ENCODE measurements at regions not wholly inside any gene's neighbourhood (a gene's known extent, or its start where the extent isn't known, plus 50 kb on each side); places are given as distances from the start of the nearest gene placed in this dataset.
A peak's percentile ranks its signal among the peaks of the same experiment; 100 is the strongest.

DNA sequence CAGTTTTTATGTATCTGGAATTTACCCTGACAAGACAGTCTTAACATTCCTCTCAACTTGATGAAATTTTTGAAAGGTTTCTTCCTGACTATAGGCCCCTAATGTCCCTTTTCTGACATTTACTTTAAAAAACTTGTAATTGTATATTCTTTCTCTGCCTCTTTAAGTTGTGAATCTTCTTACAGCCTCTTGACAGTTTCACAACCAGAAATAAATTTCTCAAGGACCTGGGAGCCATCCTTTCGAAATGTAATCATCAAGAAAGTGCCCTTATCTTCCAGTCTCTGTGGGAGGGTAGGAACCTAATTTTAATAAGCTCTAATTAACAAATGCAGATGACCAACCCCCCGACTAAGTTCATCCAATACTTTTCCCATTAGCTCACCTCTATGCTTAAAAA lies 403.6 kb upstream of the GJE1 start:
- peaks cover 3% of the 10 kb centered on the region for H3K4me1 Mint-ChIP-seq (ENCODE audit: low read depth, unreplicated experiment)
- no peaks in the 10 kb centered on the region for H3K36me3 Mint-ChIP-seq (ENCODE audit: unreplicated experiment)
- H3K27ac Mint-ChIP-seq (ENCODE audit: unreplicated experiment): no peak overlapping the region
- no peak overlapping the region for H3K4me3 Mint-ChIP-seq (ENCODE audit: unreplicated experiment)
- TF ChIP-seq, protein P1, sequence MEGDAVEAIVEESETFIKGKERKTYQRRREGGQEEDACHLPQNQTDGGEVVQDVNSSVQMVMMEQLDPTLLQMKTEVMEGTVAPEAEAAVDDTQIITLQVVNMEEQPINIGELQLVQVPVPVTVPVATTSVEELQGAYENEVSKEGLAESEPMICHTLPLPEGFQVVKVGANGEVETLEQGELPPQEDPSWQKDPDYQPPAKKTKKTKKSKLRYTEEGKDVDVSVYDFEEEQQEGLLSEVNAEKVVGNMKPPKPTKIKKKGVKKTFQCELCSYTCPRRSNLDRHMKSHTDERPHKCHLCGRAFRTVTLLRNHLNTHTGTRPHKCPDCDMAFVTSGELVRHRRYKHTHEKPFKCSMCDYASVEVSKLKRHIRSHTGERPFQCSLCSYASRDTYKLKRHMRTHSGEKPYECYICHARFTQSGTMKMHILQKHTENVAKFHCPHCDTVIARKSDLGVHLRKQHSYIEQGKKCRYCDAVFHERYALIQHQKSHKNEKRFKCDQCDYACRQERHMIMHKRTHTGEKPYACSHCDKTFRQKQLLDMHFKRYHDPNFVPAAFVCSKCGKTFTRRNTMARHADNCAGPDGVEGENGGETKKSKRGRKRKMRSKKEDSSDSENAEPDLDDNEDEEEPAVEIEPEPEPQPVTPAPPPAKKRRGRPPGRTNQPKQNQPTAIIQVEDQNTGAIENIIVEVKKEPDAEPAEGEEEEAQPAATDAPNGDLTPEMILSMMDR (IDR thresholded peaks at IDR 0.05; ENCODE audit: partially characterized antibody, unreplicated experiment): no peak
- H3K9me3 Mint-ChIP-seq (ENCODE audit: unreplicated experiment): no peaks in the 10 kb centered on the region
- no peak for DNase-seq
- H3K27me3 Mint-ChIP-seq (ENCODE audit: unreplicated experiment): no peaks in the 10 kb centered on the region

DNA sequence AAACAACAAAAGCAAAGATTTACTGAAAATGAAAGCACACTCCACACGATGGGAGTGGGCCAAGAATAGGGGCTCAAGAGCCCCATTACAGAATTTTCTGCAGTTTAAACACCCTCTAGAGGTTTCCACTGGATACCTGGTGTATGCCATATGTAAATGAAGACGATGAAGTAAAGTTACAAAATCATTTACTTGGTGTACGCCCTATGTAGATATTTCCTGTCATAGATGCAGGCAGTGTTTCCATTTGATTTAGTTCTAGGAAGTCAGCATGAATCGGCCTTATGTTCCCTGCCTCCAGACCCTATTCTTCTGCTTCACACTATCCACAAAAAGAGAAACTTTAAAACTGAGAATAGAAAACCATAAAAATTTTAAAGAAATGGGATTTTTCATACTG lies 404.4 kb upstream of the GJE1 start:
- Mint-ChIP-seq H3K4me1 (ENCODE audit: low read depth, unreplicated experiment) (peaks cover 3% of the 10 kb centered on the region), H3K27ac (ENCODE audit: unreplicated experiment) (no peak overlapping the region), H3K9me3 (ENCODE audit: unreplicated experiment) (no peaks in the 10 kb centered on the region), H3K36me3 (ENCODE audit: unreplicated experiment) (no peaks in the 10 kb centered on the region), H3K27me3 (ENCODE audit: unreplicated experiment) (no peaks in the 10 kb centered on the region), H3K4me3 (ENCODE audit: unreplicated experiment) (no peak overlapping the region)
- DNase-seq: no peak
- TF ChIP-seq, protein P1 (IDR thresholded peaks at IDR 0.05; ENCODE audit: partially characterized antibody, unreplicated experiment): no peak

DNA sequence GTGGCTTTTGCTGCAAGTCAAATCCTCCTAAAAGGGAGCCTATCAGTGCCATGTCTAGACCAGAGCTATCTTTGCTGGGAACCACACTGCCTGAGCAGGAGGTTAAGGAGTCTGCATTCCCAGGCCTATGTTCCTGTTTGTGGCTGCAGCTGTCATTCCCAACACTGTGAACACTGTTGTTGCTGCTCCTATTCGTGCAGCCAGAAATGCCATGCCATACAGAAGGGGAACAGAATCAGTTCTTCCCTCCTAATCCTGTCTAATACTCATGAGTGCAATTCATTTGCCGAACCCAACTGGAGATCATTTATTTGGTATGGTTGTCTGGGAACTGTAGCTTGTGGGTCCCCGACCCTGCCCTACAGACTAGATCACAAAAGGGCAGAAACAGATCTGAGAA lies 406.5 kb upstream of the GJE1 start:
- Mint-ChIP-seq H3K9me3 (ENCODE audit: unreplicated experiment) (no peaks in the 10 kb centered on the region), H3K27me3 (ENCODE audit: unreplicated experiment) (no peaks in the 10 kb centered on the region), H3K4me1 (ENCODE audit: low read depth, unreplicated experiment) (peaks cover 3% of the 10 kb centered on the region), H3K36me3 (ENCODE audit: unreplicated experiment) (no peaks in the 10 kb centered on the region), H3K4me3 (ENCODE audit: unreplicated experiment) (no peak overlapping the region), H3K27ac (ENCODE audit: unreplicated experiment) (no peak overlapping the region)
- TF ChIP-seq, protein P1 (IDR thresholded peaks at IDR 0.05; ENCODE audit: partially characterized antibody, unreplicated experiment): no peak
- DNase-seq: peak; percentile 17

DNA sequence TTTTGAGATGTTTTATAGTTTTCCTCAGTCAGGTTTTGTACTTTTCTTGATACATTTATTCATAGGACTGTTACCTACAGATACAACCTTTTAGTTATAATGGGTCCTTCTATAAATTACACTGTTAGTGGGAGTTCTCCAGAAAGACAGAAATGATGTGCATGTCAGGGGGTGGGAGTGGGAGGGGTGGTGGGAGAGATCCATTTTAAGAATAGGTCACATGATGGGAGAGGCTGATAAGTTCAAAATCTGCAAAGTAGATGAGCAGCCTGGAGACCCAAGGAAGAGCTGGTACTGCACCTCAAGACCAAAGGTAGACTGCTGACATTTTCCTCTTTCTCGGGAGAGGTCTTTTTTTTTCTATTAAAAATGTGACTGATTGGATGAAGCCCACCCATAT lies 408.0 kb upstream of the GJE1 start:
- H3K9me3 Mint-ChIP-seq (ENCODE audit: unreplicated experiment): no peaks in the 10 kb centered on the region
- H3K4me3 Mint-ChIP-seq (ENCODE audit: unreplicated experiment): no peak overlapping the region
- H3K27ac Mint-ChIP-seq (ENCODE audit: unreplicated experiment): no peak overlapping the region
- TF ChIP-seq, protein P1 (IDR thresholded peaks at IDR 0.05; ENCODE audit: partially characterized antibody, unreplicated experiment): no peak
- H3K36me3 Mint-ChIP-seq (ENCODE audit: unreplicated experiment): no peaks in the 10 kb centered on the region
- no peak for DNase-seq
- no peaks in the 10 kb centered on the region for H3K27me3 Mint-ChIP-seq (ENCODE audit: unreplicated experiment)
- peaks cover 3% of the 10 kb centered on the region for H3K4me1 Mint-ChIP-seq (ENCODE audit: low read depth, unreplicated experiment)

- H3K9me3 Mint-ChIP-seq (ENCODE audit: unreplicated experiment): no peaks in the 10 kb centered on the region
- H3K27me3 Mint-ChIP-seq (ENCODE audit: unreplicated experiment): no peaks in the 10 kb centered on the region
- H3K4me1 Mint-ChIP-seq (ENCODE audit: low read depth, unreplicated experiment): no peaks in the 10 kb centered on the region
- TF ChIP-seq, protein P1 (IDR thresholded peaks at IDR 0.05; ENCODE audit: partially characterized antibody, unreplicated experiment): no peak
- no peak overlapping the region for H3K27ac Mint-ChIP-seq (ENCODE audit: unreplicated experiment)
- no peaks in the 10 kb centered on the region for H3K36me3 Mint-ChIP-seq (ENCODE audit: unreplicated experiment)
- no peak for DNase-seq
- H3K4me3 Mint-ChIP-seq (ENCODE audit: unreplicated experiment): no peak overlapping the region
Measured at GRCh38 chr6:141719476-141719875, 413.2 kb upstream of the GJE1 start.

Measured in glutamatergic neuron (in vitro differentiated cells).